K562 (cell line): ENCODE measurements at regions not wholly inside any gene's neighbourhood (a gene's known extent, or its start where the extent isn't known, plus 50 kb on each side); places are given as distances from the start of the nearest gene placed in this dataset.

Experiments used
- ATAC-seq: fragments of 200-7000 bp; cut with Tn5 transposase; 3 replicates; pipeline ENCODE4 v1.9.1; 2020; ENCODE audit warnings: moderate library complexity
- BruUV-seq: library from RNA; stranded (reverse); fragments of 400-500 nt; replicated peaks from 2 replicates; lab custom pipeline; 2021; lab: Mats Ljungman, UMichigan
- CTCF ChIA-PET: fragments of 300-600 bp; formaldehyde crosslinking; extraction: SDS; loops from one replicate; lab custom pipeline; 2021; ENCODE audit warnings: low intra/inter-chr PET ratio; lab: Yijun Ruan, JAX
- POLR2A ChIA-PET: fragments of 300-600, 350-650 bp; sonication (Branson Sonifier 250); formaldehyde crosslinking; extraction: SDS; loops from one replicate; lab custom pipeline; 2021; ENCODE audit warnings: antibody characterized with exemption, inconsistent platforms; lab: Yijun Ruan, JAX
- DNase-seq, 4 experiments: peaks; one replicate each; pipeline versions ENCODE4 v3.0.0 to v3.0.0-alpha.2; 2011 to 2018; ENCODE audit warnings: low spot score in 3 of 4, mixed read lengths in 3 of 4; ENCODE audit errors: extremely low read depth in 1 of 4
- FAIRE-seq: peaks from 2 replicates; lab custom pipeline; 2011; peaks lifted over from hg19 to GRCh38; lab: Jason Lieb, UNC
- H2AFZ ChIP-seq: 2 replicates; pipeline ENCODE4 v1.6.0; 2011; ENCODE audit warnings: low read depth, low read length, control low read depth, inconsistent platforms
- H3K27ac ChIP-seq: fragments of 200-600 bp; 3 replicates; pipeline ENCODE4 v1.8.0; 2011; ENCODE audit warnings: low read depth, mild to moderate bottlenecking, control low read depth, inconsistent platforms, low read length, moderate library complexity, mixed read lengths; ENCODE audit errors: extremely low read depth
- H3K27me3 ChIP-seq, 2 experiments: fragments of 300-600 bp in 1 of 2; 2 replicates in 1 of 2; 3 replicates in 1 of 2; pipeline versions ENCODE4 v1.6.0 to v1.8.0; 2011; ENCODE audit warnings: inconsistent platforms in 2 of 2, low read length in 2 of 2, mild to moderate bottlenecking in 1 of 2, mixed read lengths in 1 of 2, moderate library complexity in 1 of 2; ENCODE audit not compliant: control insufficient read depth in 2 of 2, insufficient read depth in 2 of 2
- H3K36me3 ChIP-seq: fragments of 300-600 bp; 3 replicates; pipeline ENCODE4 v1.8.0; 2011; ENCODE audit warnings: mild to moderate bottlenecking, low read length, inconsistent platforms; ENCODE audit not compliant: control insufficient read depth, insufficient read depth
- H3K4me1 ChIP-seq, 2 experiments: fragments of 200-600 bp in 1 of 2; replicated peaks in 1 of 2; 2 replicates in 1 of 2; 3 replicates in 1 of 2; pipeline versions ENCODE4 v1.5.1 to v1.8.0; 2011; ENCODE audit warnings: inconsistent platforms in 2 of 2, low read length in 2 of 2, mild to moderate bottlenecking in 1 of 2, mixed read lengths in 1 of 2, moderate library complexity in 1 of 2; ENCODE audit not compliant: control insufficient read depth in 2 of 2, insufficient read depth in 2 of 2
- H3K4me2 ChIP-seq: 2 replicates; pipeline ENCODE4 v1.6.1; 2011; ENCODE audit warnings: low read length, control low read depth, inconsistent platforms, mixed read lengths; ENCODE audit not compliant: insufficient read depth
- H3K4me3 ChIP-seq: fragments of 200-600 bp; sonication (generic), shearing (Covaris generic); 2 replicates; pipeline ENCODE4 v1.5.1; 2016; ENCODE audit warnings: control low read depth, inconsistent platforms
- H3K79me2 ChIP-seq: fragments of 200-600 bp; 3 replicates; pipeline ENCODE4 v1.8.0; 2011; ENCODE audit warnings: low read length, inconsistent platforms; ENCODE audit not compliant: control insufficient read depth, insufficient read depth
- H3K9ac ChIP-seq, 2 experiments: 2 replicates each; pipeline versions ENCODE4 v1.6.0 to v1.6.1; 2011; ENCODE audit warnings: low read depth in 2 of 2, low read length in 2 of 2, control low read depth in 1 of 2, inconsistent platforms in 1 of 2, mild to moderate bottlenecking in 1 of 2, mixed read lengths in 1 of 2; ENCODE audit not compliant: insufficient read depth in 1 of 2
- H3K9me1 ChIP-seq: one replicate; pipeline ENCODE4 v1.6.0; 2011; ENCODE audit warnings: inconsistent platforms, mild to moderate bottlenecking, low read length, moderate library complexity; ENCODE audit not compliant: control insufficient read depth, insufficient read depth
- H3K9me3 ChIP-seq: replicated peaks from 2 replicates; pipeline ENCODE4 v1.5.1; 2011; ENCODE audit warnings: low read depth, low read length, inconsistent platforms; ENCODE audit not compliant: control insufficient read depth, insufficient read depth
- H4K20me1 ChIP-seq: replicated peaks from 2 replicates; pipeline ENCODE4 v1.6.1; 2011; ENCODE audit warnings: low read length, inconsistent platforms, mixed read lengths; ENCODE audit not compliant: control insufficient read depth, insufficient read depth
- CBX5 ChIP-seq: IDR thresholded peaks from 2 replicates; pipeline ENCODE4 v1.6.1; 2014; ENCODE audit warnings: low read depth, borderline replicate concordance
- ETS1 ChIP-seq: conservative IDR thresholded peaks from 2 replicates; pipeline ENCODE4 v1.6.1; 2011; ENCODE audit warnings: low read depth, mild to moderate bottlenecking, low read length; ENCODE audit not compliant: control insufficient read depth
- MYNN ChIP-seq, 2 experiments: sonication (generic); formaldehyde crosslinking in 1 of 2; IDR thresholded peaks; 2 replicates each; pipeline versions ENCODE4 v1.5.0 to v1.6.1; 2016 to 2020; ENCODE audit warnings: antibody characterized with exemption in 1 of 2, missing genetic modification reagents in 1 of 2
- NCOA1 ChIP-seq: fragments of 450-650 bp; IDR thresholded peaks from 2 replicates; pipeline ENCODE4 v1.6.1; 2016; ENCODE audit warnings: low read depth
- NFE2 ChIP-seq: IDR thresholded peaks from 2 replicates; pipeline ENCODE4 v1.6.1; 2014; ENCODE audit warnings: antibody characterized with exemption, low read depth
- NKRF ChIP-seq: fragments of 450-650 bp; IDR thresholded peaks from 2 replicates; pipeline ENCODE4 v1.6.1; 2016; ENCODE audit warnings: borderline replicate concordance
- PRDM10 ChIP-seq: fragments of 450-650 bp; IDR thresholded peaks from 2 replicates; pipeline ENCODE4 v1.6.1; 2018; ENCODE audit not compliant: partially characterized antibody
- VEZF1 ChIP-seq: fragments of 200-800 bp; sonication (Bioruptor generic); IDR thresholded peaks from 2 replicates; pipeline ENCODE4 v1.6.1; 2017; ENCODE audit warnings: missing genetic modification characterization, missing compliant biosample characterization
- ZNF12 ChIP-seq: sonication (generic); formaldehyde crosslinking; IDR thresholded peaks from 2 replicates; pipeline ENCODE4 v1.4.0; 2020; ENCODE audit warnings: mild to moderate bottlenecking, missing genetic modification reagents
- WGBS: fragments of 100-300 bp; shearing (Covaris generic); methylation state at CpG from one replicate; pipeline ENCODE4 v1.1.6; 2016; ENCODE audit warnings: low coverage, mixed read lengths; ENCODE audit not compliant: insufficient coverage; ENCODE audit errors: missing lambda C conversion rate; 5-methylcytosine and 5-hydroxymethylcytosine counted together
- in situ Hi-C: fragments of 300-500 bp; cut with MboI; formaldehyde crosslinking; loops from 4 replicates; pipeline ENCODE4 v1.15.0; 2018; ENCODE audit warnings: inconsistent platforms, mixed read lengths
- intact Hi-C: fragments of 100-400 bp; cut with micrococcal nuclease; formaldehyde crosslinking; loops from 2 replicates; pipeline ENCODE4 v1.14.2; 2022

GRCh38 chr2:9693196-9693491 is 62.3 kb upstream of the YWHAQ start:
- no peaks in the 10 kb centered on the region for H3K9me1 ChIP-seq
- no peak overlapping the region for H3K4me2 ChIP-seq
- POLR2A ChIA-PET: interaction anchor here (0.7 to 0.8 kb wide), 2 partner anchors 21 to 78 kb away, joined by 3 read pairs; no protein-coding TSS in a partner anchor
- in situ Hi-C loops: no loop called here
- no peaks in the 10 kb centered on the region for H3K79me2 ChIP-seq
- H3K27me3 ChIP-seq: no peaks in the 10 kb centered on the region
- no peak overlapping the region for H2AFZ ChIP-seq
- no peaks in the 10 kb centered on the region for H4K20me1 ChIP-seq
- FAIRE-seq (no peak), ATAC-seq (no peak), DNase-seq (no peak)
- intact Hi-C loops: no loop called here
- BruUV-seq: no TSS peak
- CTCF ChIA-PET: no interaction called here
- H3K4me3 ChIP-seq: no peak overlapping the region
- no peak overlapping the region for H3K9ac ChIP-seq
- no peaks in the 10 kb centered on the region for H3K9me3 ChIP-seq
- WGBS: 72% methylated on average over 8 of the region's 8 CpGs
- TF ChIP-seq NCOA1 (no peak), MYNN (IDR thresholded peaks at IDR 0.05) (no peak), MYNN (CRISPR knock-in tag; IDR thresholded peaks at IDR 0.05) (no peak), VEZF1 (CRISPR knock-in tag) (no peak), ETS1 (no peak), NFE2 (no peak), ZNF12 (CRISPR knock-in tag) (no peak), CBX5 (no peak), NKRF (no peak), PRDM10 (no peak)
- peaks cover 18 to 26% of the 10 kb centered on the region in 2 experiments; a peak in 4 of 5 replicates for H3K4me1 ChIP-seq
- H3K36me3 ChIP-seq: no peaks in the 10 kb centered on the region
- no peak overlapping the region for H3K27ac ChIP-seq
